GM12872 (cell line): ENCODE measurements at regions not wholly inside any gene's neighbourhood (a gene's known extent, or its start where the extent isn't known, plus 50 kb on each side); places are given as distances from the start of the nearest gene placed in this dataset.

Experiments used
- CTCF ChIP-seq: IDR thresholded peaks from 3 replicates; pipeline ENCODE4 v1.5.1; 2011; ENCODE audit warnings: low read depth, mild to moderate bottlenecking, low read length, moderate library complexity; ENCODE audit not compliant: insufficient read depth

DNA sequence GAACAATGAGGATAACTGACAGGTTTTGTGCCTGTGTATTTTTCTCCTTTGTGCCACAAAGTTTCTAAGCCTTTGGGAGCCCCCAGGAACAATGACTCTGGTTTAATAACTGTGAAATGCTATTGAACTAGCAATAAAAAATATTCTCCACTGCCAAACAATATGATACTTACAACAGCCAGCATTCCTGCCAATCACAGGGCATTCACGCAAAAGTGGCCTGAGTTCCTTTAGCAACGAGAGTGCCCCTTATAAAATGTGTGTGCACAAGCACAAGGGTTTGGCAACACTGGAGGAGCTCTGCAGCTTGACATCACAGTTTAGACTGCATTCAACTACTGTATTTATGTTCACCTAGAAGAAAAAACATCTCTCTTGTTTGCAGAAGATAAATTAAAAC is 412.9 kb upstream of the NFE2L3 start:
- no peak for TF ChIP-seq CTCF

DNA sequence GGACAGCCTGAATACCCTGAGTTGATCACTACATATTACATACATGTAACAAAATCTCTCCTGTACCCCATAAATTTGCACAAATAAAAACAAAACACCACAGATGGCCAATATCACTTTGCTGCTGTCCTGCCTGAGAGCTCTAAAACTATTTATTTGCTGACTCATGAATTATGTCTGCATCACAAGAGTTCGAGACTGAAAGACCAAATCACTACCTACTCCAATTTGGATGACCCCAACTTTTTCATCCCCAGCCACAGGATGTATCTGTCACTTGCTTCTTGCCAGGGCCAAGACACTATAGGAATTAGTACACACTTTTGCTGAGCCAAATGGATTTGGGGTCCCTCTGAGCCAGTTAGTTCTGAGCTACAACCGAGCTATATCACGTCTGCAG is 409.7 kb upstream of the NFE2L3 start:
- no peak for TF ChIP-seq CTCF

GRCh38 chr7:25750744-25751508 is 401.1 kb upstream of the NFE2L3 start:
- TF ChIP-seq CTCF = no peak

DNA sequence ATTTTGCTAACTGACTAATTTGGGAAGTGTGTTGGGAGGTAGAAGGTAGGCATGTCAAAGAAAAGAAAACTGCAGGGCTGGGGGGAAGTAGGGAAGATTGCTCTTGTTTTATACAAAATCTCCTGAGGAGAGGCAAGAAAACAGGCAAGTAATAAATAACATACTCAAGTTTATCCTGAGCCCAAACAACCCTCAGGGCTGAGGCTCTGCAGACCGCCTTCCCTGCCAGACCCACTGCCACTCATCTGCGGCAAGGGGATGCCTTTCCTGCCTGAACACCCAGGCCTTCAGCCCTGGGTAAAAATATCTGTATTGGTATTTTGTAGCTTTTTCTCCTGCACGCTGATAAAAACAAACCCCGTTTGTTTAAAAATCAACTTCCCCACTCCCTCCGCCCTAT is 399.8 kb upstream of the NFE2L3 start:
- no peak for TF ChIP-seq CTCF

GRCh38 chr7:25752967-25753791 is 398.8 kb upstream of the NFE2L3 start:
- TF ChIP-seq CTCF = no peak

- no peak for TF ChIP-seq CTCF
Measured at GRCh38 chr7:25753837-25754236, 398.2 kb upstream of the NFE2L3 start.

DNA sequence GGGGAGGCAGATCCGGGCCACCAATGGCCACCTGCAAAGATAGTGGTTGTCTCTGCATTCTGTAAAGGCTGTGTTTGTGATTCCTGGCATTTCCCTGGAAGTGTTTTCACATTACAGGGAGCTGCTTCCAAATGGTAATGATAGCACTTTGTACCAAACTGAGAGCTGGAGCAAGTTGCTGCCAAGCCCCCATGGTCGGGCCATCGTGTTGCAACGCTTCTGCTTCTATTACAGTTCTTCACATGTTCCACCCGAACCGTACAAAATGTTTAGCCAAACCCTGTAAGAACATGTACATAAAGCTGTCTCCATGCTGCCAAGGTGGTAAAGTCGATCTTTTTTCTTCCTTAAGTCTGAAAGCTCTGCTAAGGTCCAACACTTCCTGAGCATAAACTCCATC is 397.7 kb upstream of the NFE2L3 start:
- no peak for TF ChIP-seq CTCF
